ENCODE measurements at regions not wholly inside any gene's neighbourhood (a gene's known extent, or its start where the extent isn't known, plus 50 kb on each side); places are given as distances from the start of the nearest gene placed in this dataset.
"Not testable (repeated sequence)": the region's sequence is repeated elsewhere in the genome, so short reads cannot be mapped to it uniquely, and the experiment has no call there.

DNA sequence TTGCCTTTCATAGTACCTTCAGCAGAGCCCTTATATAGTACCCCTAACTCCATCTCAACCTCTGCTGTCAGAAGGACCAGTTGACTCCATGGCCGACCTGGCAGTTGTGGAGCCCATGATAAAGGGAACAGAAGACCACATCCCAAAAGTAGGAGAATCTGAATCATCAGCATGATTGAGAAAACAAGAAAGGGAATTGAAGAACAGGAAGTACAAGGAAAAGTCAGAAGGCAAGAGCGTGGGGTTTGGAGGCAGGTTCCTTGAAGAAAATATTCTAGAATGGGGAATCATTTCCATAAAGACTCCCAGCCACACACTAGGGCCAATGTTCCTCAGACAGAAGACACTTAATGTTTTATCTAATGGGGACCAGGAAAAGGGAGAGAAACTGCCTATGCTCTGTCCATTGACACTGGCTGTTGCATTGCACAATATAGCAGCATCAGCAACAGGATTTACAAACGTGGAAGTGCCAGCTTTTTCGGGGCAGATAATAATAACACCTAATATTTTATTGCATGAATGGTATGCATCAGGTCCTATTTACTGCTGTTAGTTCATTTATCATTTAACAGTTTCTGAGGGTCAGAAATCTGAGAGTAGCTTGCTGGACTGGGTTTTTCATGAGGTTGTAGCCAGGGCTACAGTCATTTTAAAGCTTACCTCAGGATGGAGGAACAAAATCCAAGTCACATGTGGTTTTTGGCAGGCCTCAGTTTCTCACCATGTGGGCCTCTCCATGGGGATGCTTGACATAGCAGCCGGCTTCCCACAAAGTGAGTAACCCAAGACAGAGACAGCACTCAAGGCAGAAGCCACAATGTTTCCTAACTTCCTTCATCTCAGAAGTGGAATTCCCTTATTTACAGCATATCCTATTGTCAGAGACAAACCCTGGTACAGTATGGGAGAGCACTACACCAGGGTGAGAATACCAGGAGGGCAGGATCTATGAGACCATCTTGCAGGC is 483.4 kb downstream of the PLPP3 start:
- Histone ChIP-seq H2AFZ (ENCODE audit: low read length) (no peak overlapping the region), H3K4me3 (ENCODE audit: low read depth, low read length, poor library complexity, severe bottlenecking) (no peak overlapping the region), H3K4me2 (ENCODE audit: low read length) (no peak overlapping the region)

DNA sequence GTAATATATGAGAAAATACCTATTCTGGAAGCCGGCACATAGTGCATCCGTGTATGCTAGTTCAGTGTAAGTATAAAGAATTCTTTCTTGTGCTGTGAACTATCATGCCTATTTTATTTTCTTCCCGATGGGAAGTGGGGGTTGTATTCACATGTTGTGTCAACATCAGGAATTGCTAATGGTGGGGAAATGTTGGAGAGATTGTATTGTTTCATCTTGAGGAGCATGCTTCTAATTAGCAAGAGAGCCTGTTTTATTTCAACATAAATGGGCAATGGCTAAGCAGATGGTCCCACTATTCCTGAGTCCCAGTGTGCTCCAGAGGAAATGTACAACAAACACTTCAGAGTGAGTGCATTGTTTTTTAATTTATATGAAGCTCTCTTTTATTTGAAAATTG is 485.2 kb downstream of the PLPP3 start:
- no peak for TF ChIP-seq CTCF (IDR thresholded peaks at IDR 0.05; ENCODE audit: low read length)
- TF ChIP-seq EZH2 (IDR thresholded peaks at IDR 0.05; ENCODE audit: borderline replicate concordance, low read length), result no peak
- Histone ChIP-seq H3K9me3 (ENCODE audit: low read length) (no peaks in the 10 kb centered on the region), H3K4me1 (ENCODE audit: insufficient read depth, low read length, severe bottlenecking) (no peaks in the 10 kb centered on the region), H3K36me3 (ENCODE audit: insufficient read depth, low read length) (no peaks in the 10 kb centered on the region), H4K20me1 (ENCODE audit: insufficient read depth, low read length) (no peaks in the 10 kb centered on the region), H3K27ac (ENCODE audit: low read depth, low read length, poor library complexity, severe bottlenecking) (no peak overlapping the region), H2AFZ (ENCODE audit: low read length) (no peak overlapping the region), H3K27me3 (ENCODE audit: insufficient read depth, low read length) (no peaks in the 10 kb centered on the region), H3K4me2 (ENCODE audit: low read length) (no peak overlapping the region), H3K79me2 (ENCODE audit: insufficient read depth, low read length) (no peaks in the 10 kb centered on the region), H3K9ac (ENCODE audit: low read length) (no peak overlapping the region), H3K4me3 (ENCODE audit: low read depth, low read length, poor library complexity, severe bottlenecking) (no peak overlapping the region), H3F3A (ENCODE audit: insufficient read depth, low read length) (no peaks in the 10 kb centered on the region), H3K9me2 (ENCODE audit: low read depth, low read length) (no peaks in the 10 kb centered on the region)

More for the DNA sequence above, 483.4 kb downstream of the PLPP3 start:
- no peaks in the 10 kb centered on the region for H3K36me3 ChIP-seq (ENCODE audit: insufficient read depth, low read length)
- H3K27ac ChIP-seq (ENCODE audit: low read depth, low read length, poor library complexity, severe bottlenecking), result no peak overlapping the region
- no peaks in the 10 kb centered on the region for H3K79me2 ChIP-seq (ENCODE audit: insufficient read depth, low read length)
- no peak overlapping the region for H3K9ac ChIP-seq (ENCODE audit: low read length)
- H3K9me2 ChIP-seq (ENCODE audit: low read depth, low read length), result no peaks in the 10 kb centered on the region
- H3F3A ChIP-seq (ENCODE audit: insufficient read depth, low read length), result no peaks in the 10 kb centered on the region
- H3K9me3 ChIP-seq (ENCODE audit: low read length), result no peaks in the 10 kb centered on the region
- TF ChIP-seq CTCF (IDR thresholded peaks at IDR 0.05; ENCODE audit: low read length) (no peak), EZH2 (IDR thresholded peaks at IDR 0.05; ENCODE audit: borderline replicate concordance, low read length) (no peak)
- H4K20me1 ChIP-seq (ENCODE audit: insufficient read depth, low read length), result no peaks in the 10 kb centered on the region
- H3K27me3 ChIP-seq (ENCODE audit: insufficient read depth, low read length), result no peaks in the 10 kb centered on the region
- no peaks in the 10 kb centered on the region for H3K4me1 ChIP-seq (ENCODE audit: insufficient read depth, low read length, severe bottlenecking)

DNA sequence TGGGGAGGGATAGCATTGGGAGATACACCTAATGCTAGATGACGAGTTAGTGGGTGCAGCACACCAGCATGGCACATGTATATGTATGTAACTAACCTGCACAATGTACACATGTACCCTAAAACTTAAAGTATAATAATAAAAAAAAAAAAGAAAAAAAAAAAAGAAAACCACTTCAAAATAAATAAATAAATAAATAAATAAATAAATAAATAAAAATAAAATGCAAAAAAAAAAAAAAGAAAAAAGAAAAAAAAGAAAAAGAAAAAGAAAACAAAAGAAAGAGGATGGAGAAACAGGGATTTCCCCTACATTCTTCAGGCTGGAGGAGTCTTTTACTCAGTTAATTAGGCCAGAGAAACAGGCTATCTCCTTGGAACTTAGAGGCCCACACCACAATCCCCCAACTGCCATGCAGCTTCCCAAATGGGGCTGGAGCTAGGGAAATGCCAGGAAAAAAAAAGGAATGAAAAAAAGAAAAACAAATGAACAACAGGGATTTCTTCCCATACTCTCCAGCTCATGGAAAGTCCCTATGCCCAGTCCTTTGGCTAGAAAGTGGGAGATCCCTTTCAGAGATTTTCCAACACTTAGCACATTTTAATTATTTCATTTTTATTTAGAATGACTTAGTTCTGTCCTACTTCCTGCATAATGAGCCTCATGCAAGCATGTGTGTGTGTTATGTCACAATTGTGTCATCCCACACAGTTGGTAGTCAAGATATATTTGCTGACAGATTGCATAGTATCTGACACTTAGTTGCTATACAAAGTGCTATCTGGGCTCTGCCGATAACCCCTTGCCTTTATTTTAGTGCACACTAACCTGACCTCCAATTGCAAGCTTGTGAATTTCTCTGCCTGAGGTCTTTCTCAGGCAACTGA is 486.4 kb downstream of the PLPP3 start:
- no peaks in the 10 kb centered on the region for H3K27me3 ChIP-seq (ENCODE audit: insufficient read depth, low read length)
- H3K4me3 ChIP-seq (ENCODE audit: low read depth, low read length, poor library complexity, severe bottlenecking), result no peak overlapping the region
- no peaks in the 10 kb centered on the region for H3F3A ChIP-seq (ENCODE audit: insufficient read depth, low read length)
- H3K9ac ChIP-seq (ENCODE audit: low read length), result no peak overlapping the region
- no peaks in the 10 kb centered on the region for H3K36me3 ChIP-seq (ENCODE audit: insufficient read depth, low read length)
- no peaks in the 10 kb centered on the region for H3K9me2 ChIP-seq (ENCODE audit: low read depth, low read length)
- TF ChIP-seq CTCF (IDR thresholded peaks at IDR 0.05; ENCODE audit: low read length) (no peak), EZH2 (IDR thresholded peaks at IDR 0.05; ENCODE audit: borderline replicate concordance, low read length) (no peak)
- no peak overlapping the region for H2AFZ ChIP-seq (ENCODE audit: low read length)
- H3K27ac ChIP-seq (ENCODE audit: low read depth, low read length, poor library complexity, severe bottlenecking), result no peak overlapping the region
- H3K79me2 ChIP-seq (ENCODE audit: insufficient read depth, low read length), result no peaks in the 10 kb centered on the region
- no peak overlapping the region for H3K4me2 ChIP-seq (ENCODE audit: low read length)
- H4K20me1 ChIP-seq (ENCODE audit: insufficient read depth, low read length), result no peaks in the 10 kb centered on the region
- no peaks in the 10 kb centered on the region for H3K9me3 ChIP-seq (ENCODE audit: low read length)
- no peaks in the 10 kb centered on the region for H3K4me1 ChIP-seq (ENCODE audit: insufficient read depth, low read length, severe bottlenecking)

GRCh38 chr1:56089826-56090225 is 489.5 kb downstream of the PLPP3 start:
- not testable (repeated sequence) for H3K4me2 ChIP-seq (ENCODE audit: low read length); H3K9me3 ChIP-seq (ENCODE audit: low read length); H3F3A ChIP-seq (ENCODE audit: insufficient read depth, low read length); H3K79me2 ChIP-seq (ENCODE audit: insufficient read depth, low read length); H2AFZ ChIP-seq (ENCODE audit: low read length); H3K4me1 ChIP-seq (ENCODE audit: insufficient read depth, low read length, severe bottlenecking); H3K9ac ChIP-seq (ENCODE audit: low read length); H3K36me3 ChIP-seq (ENCODE audit: insufficient read depth, low read length); H3K27me3 ChIP-seq (ENCODE audit: insufficient read depth, low read length); H4K20me1 ChIP-seq (ENCODE audit: insufficient read depth, low read length); H3K9me2 ChIP-seq (ENCODE audit: low read depth, low read length); H3K27ac ChIP-seq (ENCODE audit: low read depth, low read length, poor library complexity, severe bottlenecking); H3K4me3 ChIP-seq (ENCODE audit: low read depth, low read length, poor library complexity, severe bottlenecking)
